WTC11 (cell line): ENCODE measurements at regions not wholly inside any gene's neighbourhood (a gene's known extent, or its start where the extent isn't known, plus 50 kb on each side); places are given as distances from the start of the nearest gene placed in this dataset.

Source experiments
- ATAC-seq: fragments of 200-7000 bp; cut with Tn5 transposase; 2 replicates; pipeline ENCODE4 v1.10.0; 2021; ENCODE audit warnings: mild to moderate bottlenecking, moderate library complexity
- CTCF ChIA-PET: fragments of 300-600 bp; sonication (Branson Sonifier 250); formaldehyde crosslinking; loops from one replicate; lab custom pipeline; 2021; ENCODE audit warnings: antibody characterized with exemption; lab: Charles Lee
- POLR2A ChIA-PET: fragments of 350-600 bp; sonication (Branson Sonifier 250); formaldehyde crosslinking; loops from one replicate; lab custom pipeline; 2021; ENCODE audit warnings: antibody characterized with exemption; lab: Charles Lee
- DNase-seq: peaks from one replicate; pipeline ENCODE4 v3.0.0; 2021; ENCODE audit warnings: low spot score
- H3K27ac Mint-ChIP-seq: 2 replicates; pipeline ENCODE4 v1.8.0; 2021; ENCODE audit warnings: mixed read lengths
- H3K27me3 Mint-ChIP-seq: 2 replicates; pipeline ENCODE4 v1.8.0; 2021; ENCODE audit warnings: low read depth, mild to moderate bottlenecking, moderate library complexity, mixed read lengths
- H3K36me3 Mint-ChIP-seq: 2 replicates; pipeline ENCODE4 v1.8.0; 2021; ENCODE audit warnings: mixed read lengths
- H3K4me1 Mint-ChIP-seq: 2 replicates; pipeline ENCODE4 v1.8.0; 2022; ENCODE audit warnings: mixed read lengths
- H3K4me3 Mint-ChIP-seq: 2 replicates; pipeline ENCODE4 v1.8.0; 2021; ENCODE audit warnings: mild to moderate bottlenecking, moderate library complexity, mixed read lengths
- H3K9me3 Mint-ChIP-seq: 2 replicates; pipeline ENCODE4 v1.8.0; 2021; ENCODE audit warnings: mixed read lengths
- KAT7 ChIP-seq: sonication (generic); formaldehyde crosslinking; IDR thresholded peaks from 2 replicates; pipeline ENCODE4 v1.8.1; 2023; ENCODE audit warnings: missing genetic modification reagents, mild to moderate bottlenecking, borderline replicate concordance
- MXD4 ChIP-seq: fragments of 250-450 bp; sonication (Bioruptor Pico); IDR thresholded peaks from 2 replicates; pipeline ENCODE4 v1.8.0; 2021; ENCODE audit warnings: mild to moderate bottlenecking, moderate library complexity, borderline replicate concordance
- MYBL2 ChIP-seq: sonication (generic); formaldehyde crosslinking; IDR thresholded peaks from 2 replicates; pipeline ENCODE4 v1.8.1; 2023; ENCODE audit warnings: mild to moderate bottlenecking, moderate library complexity, missing genetic modification reagents
- SMAD3 ChIP-seq: sonication (generic); formaldehyde crosslinking; IDR thresholded peaks from 2 replicates; pipeline ENCODE4 v1.8.0; 2022; ENCODE audit warnings: missing genetic modification reagents, mild to moderate bottlenecking, borderline replicate concordance
- ZNF317 ChIP-seq: sonication (generic); formaldehyde crosslinking; IDR thresholded peaks from 2 replicates; pipeline ENCODE4 v1.8.1; 2023; ENCODE audit warnings: low read depth, mild to moderate bottlenecking, moderate library complexity, missing genetic modification reagents, borderline replicate concordance
- TF ChIP-seq, protein P1 (sequence below): sonication (generic); formaldehyde crosslinking; IDR thresholded peaks from 2 replicates; pipeline ENCODE4 v1.8.1; 2022; ENCODE audit warnings: low read depth, missing genetic modification reagents, borderline replicate concordance
- TF ChIP-seq, protein P2 (sequence below): sonication (generic); formaldehyde crosslinking; IDR thresholded peaks from 2 replicates; pipeline ENCODE4 v1.8.1; 2023; ENCODE audit warnings: mild to moderate bottlenecking, missing genetic modification reagents
- TF ChIP-seq, protein P3 (sequence below): sonication (generic); formaldehyde crosslinking; IDR thresholded peaks from 2 replicates; pipeline ENCODE4 v1.8.0; 2022; ENCODE audit warnings: mild to moderate bottlenecking, missing genetic modification reagents
- TF ChIP-seq, protein P4 (sequence below): fragments of 250-450 bp; sonication (Bioruptor Pico); IDR thresholded peaks from 2 replicates; pipeline ENCODE4 v1.9.0; 2021; ENCODE audit warnings: mild to moderate bottlenecking
- TF ChIP-seq, protein P5 (sequence below): sonication (generic); formaldehyde crosslinking; IDR thresholded peaks from 2 replicates; pipeline ENCODE4 v1.8.1; 2022; ENCODE audit warnings: mild to moderate bottlenecking, moderate library complexity, missing genetic modification reagents
- TF ChIP-seq, protein P6 (sequence below): sonication (generic); formaldehyde crosslinking; IDR thresholded peaks from 2 replicates; pipeline ENCODE4 v1.8.1; 2023; ENCODE audit warnings: mild to moderate bottlenecking, missing genetic modification reagents
- TF ChIP-seq, protein P7 (sequence below): sonication (generic); formaldehyde crosslinking; IDR thresholded peaks from 2 replicates; pipeline ENCODE4 v1.8.1; 2023; ENCODE audit warnings: mild to moderate bottlenecking, missing genetic modification reagents, moderate library complexity
- TF ChIP-seq, protein P8 (sequence below): sonication (generic); formaldehyde crosslinking; IDR thresholded peaks from 2 replicates; pipeline ENCODE4 v1.8.1; 2022; ENCODE audit warnings: low read depth, mild to moderate bottlenecking, moderate library complexity, missing genetic modification reagents, borderline replicate concordance

DNA sequence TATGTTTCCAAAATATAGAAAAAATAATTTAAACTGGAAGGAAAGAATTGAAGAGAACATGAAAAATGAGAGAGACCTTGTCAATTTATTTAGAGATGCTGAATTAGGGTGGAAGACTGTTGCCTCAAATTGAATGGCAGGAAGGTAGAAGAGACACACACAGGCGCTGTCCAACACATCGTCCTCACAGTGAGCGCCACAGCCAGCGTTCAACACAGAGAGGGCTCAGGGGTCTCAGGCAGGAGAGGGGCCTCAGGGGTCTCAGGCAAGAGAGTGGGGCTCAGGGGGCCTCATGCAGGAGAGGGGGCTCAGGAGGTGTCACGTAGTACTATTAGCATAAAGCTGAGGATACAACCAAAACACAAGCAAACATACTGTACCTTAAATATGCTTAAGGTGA is 65.7 kb downstream of the TMEM18 start:
- ATAC-seq (no peak), DNase-seq (no peak)
- no peak for TF ChIP-seq MXD4 (CRISPR knock-in tag)
- TF ChIP-seq, protein P1, sequence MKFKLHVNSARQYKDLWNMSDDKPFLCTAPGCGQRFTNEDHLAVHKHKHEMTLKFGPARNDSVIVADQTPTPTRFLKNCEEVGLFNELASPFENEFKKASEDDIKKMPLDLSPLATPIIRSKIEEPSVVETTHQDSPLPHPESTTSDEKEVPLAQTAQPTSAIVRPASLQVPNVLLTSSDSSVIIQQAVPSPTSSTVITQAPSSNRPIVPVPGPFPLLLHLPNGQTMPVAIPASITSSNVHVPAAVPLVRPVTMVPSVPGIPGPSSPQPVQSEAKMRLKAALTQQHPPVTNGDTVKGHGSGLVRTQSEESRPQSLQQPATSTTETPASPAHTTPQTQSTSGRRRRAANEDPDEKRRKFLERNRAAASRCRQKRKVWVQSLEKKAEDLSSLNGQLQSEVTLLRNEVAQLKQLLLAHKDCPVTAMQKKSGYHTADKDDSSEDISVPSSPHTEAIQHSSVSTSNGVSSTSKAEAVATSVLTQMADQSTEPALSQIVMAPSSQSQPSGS: no peak
- TF ChIP-seq, protein P2, sequence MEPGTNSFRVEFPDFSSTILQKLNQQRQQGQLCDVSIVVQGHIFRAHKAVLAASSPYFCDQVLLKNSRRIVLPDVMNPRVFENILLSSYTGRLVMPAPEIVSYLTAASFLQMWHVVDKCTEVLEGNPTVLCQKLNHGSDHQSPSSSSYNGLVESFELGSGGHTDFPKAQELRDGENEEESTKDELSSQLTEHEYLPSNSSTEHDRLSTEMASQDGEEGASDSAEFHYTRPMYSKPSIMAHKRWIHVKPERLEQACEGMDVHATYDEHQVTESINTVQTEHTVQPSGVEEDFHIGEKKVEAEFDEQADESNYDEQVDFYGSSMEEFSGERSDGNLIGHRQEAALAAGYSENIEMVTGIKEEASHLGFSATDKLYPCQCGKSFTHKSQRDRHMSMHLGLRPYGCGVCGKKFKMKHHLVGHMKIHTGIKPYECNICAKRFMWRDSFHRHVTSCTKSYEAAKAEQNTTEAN: no peak
- TF ChIP-seq, protein P3, sequence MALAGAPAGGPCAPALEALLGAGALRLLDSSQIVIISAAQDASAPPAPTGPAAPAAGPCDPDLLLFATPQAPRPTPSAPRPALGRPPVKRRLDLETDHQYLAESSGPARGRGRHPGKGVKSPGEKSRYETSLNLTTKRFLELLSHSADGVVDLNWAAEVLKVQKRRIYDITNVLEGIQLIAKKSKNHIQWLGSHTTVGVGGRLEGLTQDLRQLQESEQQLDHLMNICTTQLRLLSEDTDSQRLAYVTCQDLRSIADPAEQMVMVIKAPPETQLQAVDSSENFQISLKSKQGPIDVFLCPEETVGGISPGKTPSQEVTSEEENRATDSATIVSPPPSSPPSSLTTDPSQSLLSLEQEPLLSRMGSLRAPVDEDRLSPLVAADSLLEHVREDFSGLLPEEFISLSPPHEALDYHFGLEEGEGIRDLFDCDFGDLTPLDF (CRISPR knock-in tag): no peak
- TF ChIP-seq ZNF317 (CRISPR knock-in tag): no peak
- no peak for TF ChIP-seq KAT7 (CRISPR knock-in tag)
- TF ChIP-seq, protein P4, sequence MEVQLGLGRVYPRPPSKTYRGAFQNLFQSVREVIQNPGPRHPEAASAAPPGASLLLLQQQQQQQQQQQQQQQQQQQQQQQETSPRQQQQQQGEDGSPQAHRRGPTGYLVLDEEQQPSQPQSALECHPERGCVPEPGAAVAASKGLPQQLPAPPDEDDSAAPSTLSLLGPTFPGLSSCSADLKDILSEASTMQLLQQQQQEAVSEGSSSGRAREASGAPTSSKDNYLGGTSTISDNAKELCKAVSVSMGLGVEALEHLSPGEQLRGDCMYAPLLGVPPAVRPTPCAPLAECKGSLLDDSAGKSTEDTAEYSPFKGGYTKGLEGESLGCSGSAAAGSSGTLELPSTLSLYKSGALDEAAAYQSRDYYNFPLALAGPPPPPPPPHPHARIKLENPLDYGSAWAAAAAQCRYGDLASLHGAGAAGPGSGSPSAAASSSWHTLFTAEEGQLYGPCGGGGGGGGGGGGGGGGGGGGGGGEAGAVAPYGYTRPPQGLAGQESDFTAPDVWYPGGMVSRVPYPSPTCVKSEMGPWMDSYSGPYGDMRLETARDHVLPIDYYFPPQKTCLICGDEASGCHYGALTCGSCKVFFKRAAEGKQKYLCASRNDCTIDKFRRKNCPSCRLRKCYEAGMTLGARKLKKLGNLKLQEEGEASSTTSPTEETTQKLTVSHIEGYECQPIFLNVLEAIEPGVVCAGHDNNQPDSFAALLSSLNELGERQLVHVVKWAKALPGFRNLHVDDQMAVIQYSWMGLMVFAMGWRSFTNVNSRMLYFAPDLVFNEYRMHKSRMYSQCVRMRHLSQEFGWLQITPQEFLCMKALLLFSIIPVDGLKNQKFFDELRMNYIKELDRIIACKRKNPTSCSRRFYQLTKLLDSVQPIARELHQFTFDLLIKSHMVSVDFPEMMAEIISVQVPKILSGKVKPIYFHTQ: no peak
- no peak for TF ChIP-seq SMAD3 (CRISPR knock-in tag)
- TF ChIP-seq, protein P5, sequence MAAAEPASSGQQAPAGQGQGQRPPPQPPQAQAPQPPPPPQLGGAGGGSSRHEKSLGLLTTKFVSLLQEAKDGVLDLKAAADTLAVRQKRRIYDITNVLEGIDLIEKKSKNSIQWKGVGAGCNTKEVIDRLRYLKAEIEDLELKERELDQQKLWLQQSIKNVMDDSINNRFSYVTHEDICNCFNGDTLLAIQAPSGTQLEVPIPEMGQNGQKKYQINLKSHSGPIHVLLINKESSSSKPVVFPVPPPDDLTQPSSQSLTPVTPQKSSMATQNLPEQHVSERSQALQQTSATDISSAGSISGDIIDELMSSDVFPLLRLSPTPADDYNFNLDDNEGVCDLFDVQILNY (CRISPR knock-in tag): no peak
- no peak for TF ChIP-seq MYBL2 (CRISPR knock-in tag)
- TF ChIP-seq, protein P6, sequence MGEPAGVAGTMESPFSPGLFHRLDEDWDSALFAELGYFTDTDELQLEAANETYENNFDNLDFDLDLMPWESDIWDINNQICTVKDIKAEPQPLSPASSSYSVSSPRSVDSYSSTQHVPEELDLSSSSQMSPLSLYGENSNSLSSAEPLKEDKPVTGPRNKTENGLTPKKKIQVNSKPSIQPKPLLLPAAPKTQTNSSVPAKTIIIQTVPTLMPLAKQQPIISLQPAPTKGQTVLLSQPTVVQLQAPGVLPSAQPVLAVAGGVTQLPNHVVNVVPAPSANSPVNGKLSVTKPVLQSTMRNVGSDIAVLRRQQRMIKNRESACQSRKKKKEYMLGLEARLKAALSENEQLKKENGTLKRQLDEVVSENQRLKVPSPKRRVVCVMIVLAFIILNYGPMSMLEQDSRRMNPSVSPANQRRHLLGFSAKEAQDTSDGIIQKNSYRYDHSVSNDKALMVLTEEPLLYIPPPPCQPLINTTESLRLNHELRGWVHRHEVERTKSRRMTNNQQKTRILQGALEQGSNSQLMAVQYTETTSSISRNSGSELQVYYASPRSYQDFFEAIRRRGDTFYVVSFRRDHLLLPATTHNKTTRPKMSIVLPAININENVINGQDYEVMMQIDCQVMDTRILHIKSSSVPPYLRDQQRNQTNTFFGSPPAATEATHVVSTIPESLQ (CRISPR knock-in tag): no peak
- TF ChIP-seq, protein P7, sequence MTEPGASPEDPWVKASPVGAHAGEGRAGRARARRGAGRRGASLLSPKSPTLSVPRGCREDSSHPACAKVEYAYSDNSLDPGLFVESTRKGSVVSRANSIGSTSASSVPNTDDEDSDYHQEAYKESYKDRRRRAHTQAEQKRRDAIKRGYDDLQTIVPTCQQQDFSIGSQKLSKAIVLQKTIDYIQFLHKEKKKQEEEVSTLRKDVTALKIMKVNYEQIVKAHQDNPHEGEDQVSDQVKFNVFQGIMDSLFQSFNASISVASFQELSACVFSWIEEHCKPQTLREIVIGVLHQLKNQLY (CRISPR knock-in tag): no peak
- TF ChIP-seq, protein P8, sequence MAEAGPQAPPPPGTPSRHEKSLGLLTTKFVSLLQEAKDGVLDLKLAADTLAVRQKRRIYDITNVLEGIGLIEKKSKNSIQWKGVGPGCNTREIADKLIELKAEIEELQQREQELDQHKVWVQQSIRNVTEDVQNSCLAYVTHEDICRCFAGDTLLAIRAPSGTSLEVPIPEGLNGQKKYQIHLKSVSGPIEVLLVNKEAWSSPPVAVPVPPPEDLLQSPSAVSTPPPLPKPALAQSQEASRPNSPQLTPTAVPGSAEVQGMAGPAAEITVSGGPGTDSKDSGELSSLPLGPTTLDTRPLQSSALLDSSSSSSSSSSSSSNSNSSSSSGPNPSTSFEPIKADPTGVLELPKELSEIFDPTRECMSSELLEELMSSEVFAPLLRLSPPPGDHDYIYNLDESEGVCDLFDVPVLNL (CRISPR knock-in tag): no peak
- H3K4me1 Mint-ChIP-seq: no peaks in the 10 kb centered on the region
- no peaks in the 10 kb centered on the region for H3K9me3 Mint-ChIP-seq
- CTCF ChIA-PET: no interaction called here
- H3K36me3 Mint-ChIP-seq: no peaks in the 10 kb centered on the region
- H3K4me3 Mint-ChIP-seq: no peak overlapping the region
- no peaks in the 10 kb centered on the region for H3K27me3 Mint-ChIP-seq
- POLR2A ChIA-PET: no interaction called here
- H3K27ac Mint-ChIP-seq: no peak overlapping the region
